GM12878 (cell line): ENCODE measurements at regions not wholly inside any gene's neighbourhood (a gene's known extent, or its start where the extent isn't known, plus 50 kb on each side); places are given as distances from the start of the nearest gene placed in this dataset.

Source experiments
- ATAC-seq: fragments of 200-7000 bp; cut with Tn5 transposase; 3 replicates; pipeline ENCODE4 v1.9.1; 2020; ENCODE audit warnings: mild to moderate bottlenecking, moderate library complexity
- BruUV-seq: library from RNA; stranded (reverse); fragments of 400-500 nt; replicated peaks from 2 replicates; lab custom pipeline; 2021; lab: Mats Ljungman, UMichigan
- CTCF ChIA-PET: fragments of 300-600 bp; sonication (Branson Sonifier 250); formaldehyde crosslinking; extraction: SDS; loops from one replicate; lab custom pipeline; 2021; ENCODE audit warnings: inconsistent platforms; lab: Yijun Ruan, JAX
- POLR2A ChIA-PET: fragments of 350-600 bp; formaldehyde crosslinking; extraction: SDS; loops from one replicate; lab custom pipeline; 2021; ENCODE audit warnings: inconsistent platforms; lab: Charles Lee
- RAD21 ChIA-PET: fragments of 300-600 bp; sonication (Branson Sonifier 250); formaldehyde crosslinking; loops from one replicate; lab custom pipeline; 2023; ENCODE audit warnings: antibody characterized with exemption; ENCODE audit not compliant: unreplicated experiment; lab: Charles Lee
- SMC1A ChIA-PET: fragments of 300-600 bp; sonication (Branson Sonifier 250); formaldehyde crosslinking; loops from one replicate; lab custom pipeline; 2023; ENCODE audit not compliant: unreplicated experiment, uncharacterized antibody; lab: Charles Lee
- DNase-seq: peaks from one replicate; pipeline ENCODE4 v3.0.0-alpha.2; 2011; ENCODE audit warnings: low read depth, low spot score
- FAIRE-seq: peaks from 3 replicates; lab custom pipeline; 2011; peaks lifted over from hg19 to GRCh38; lab: Jason Lieb, UNC
- H2AFZ ChIP-seq: 2 replicates; pipeline ENCODE4 v1.6.0; 2011; ENCODE audit warnings: low read depth, low read length, control low read depth; ENCODE audit not compliant: control insufficient read depth
- H3K27ac ChIP-seq: 2 replicates; pipeline ENCODE4 v1.5.1; 2011; ENCODE audit warnings: control low read depth; ENCODE audit not compliant: control insufficient read depth, insufficient read depth
- H3K27me3 ChIP-seq, 2 experiments: replicated peaks in 1 of 2; 2 replicates each; pipeline versions ENCODE4 v1.6.0 to v1.6.1; 2011; ENCODE audit warnings: low read length in 1 of 2; ENCODE audit not compliant: control insufficient read depth in 2 of 2, insufficient read depth in 2 of 2
- H3K36me3 ChIP-seq, 2 experiments: 2 replicates each; pipeline ENCODE4 v1.5.1; 2011; ENCODE audit warnings: low read length in 1 of 2; ENCODE audit not compliant: control insufficient read depth in 2 of 2, insufficient read depth in 2 of 2
- H3K4me1 ChIP-seq: 2 replicates; pipeline ENCODE4 v1.6.1; 2011; ENCODE audit warnings: mild to moderate bottlenecking, low read length, moderate library complexity, mixed read lengths; ENCODE audit not compliant: control insufficient read depth, insufficient read depth
- H3K4me2 ChIP-seq: 2 replicates; pipeline ENCODE4 v1.6.0; 2011; ENCODE audit warnings: control low read depth; ENCODE audit not compliant: control insufficient read depth, insufficient read depth
- H3K4me3 ChIP-seq: fragments of 200-600 bp; sonication (generic); 2 replicates; pipeline ENCODE4 v1.5.1; 2016
- H3K79me2 ChIP-seq: 2 replicates; pipeline ENCODE4 v1.6.0; 2011; ENCODE audit warnings: low read length; ENCODE audit not compliant: control insufficient read depth, insufficient read depth
- H3K9ac ChIP-seq: 2 replicates; pipeline ENCODE4 v1.8.0; 2011; ENCODE audit warnings: low read length, control low read depth, mixed read lengths; ENCODE audit not compliant: control insufficient read depth, insufficient read depth
- H3K9me3 ChIP-seq: replicated peaks from 3 replicates; pipeline ENCODE4 v1.5.1; 2011; ENCODE audit warnings: mild to moderate bottlenecking, low read length; ENCODE audit not compliant: control insufficient read depth, insufficient read depth
- H4K20me1 ChIP-seq: 2 replicates; pipeline ENCODE4 v1.6.0; 2011; ENCODE audit not compliant: control insufficient read depth, insufficient read depth
- CREB1 ChIP-seq: IDR thresholded peaks from 2 replicates; pipeline ENCODE4 v1.6.1; 2012; ENCODE audit warnings: low read depth, mild to moderate bottlenecking, inconsistent platforms
- EGR1 ChIP-seq, 2 experiments: IDR thresholded peaks; 1 replicate in 1 of 2; 2 replicates in 1 of 2; pipeline ENCODE4 v1.6.1; 2011 to 2012; ENCODE audit warnings: low read depth in 2 of 2, low read length in 2 of 2, borderline replicate concordance in 1 of 2, mild to moderate bottlenecking in 1 of 2, moderate library complexity in 1 of 2
- FOS ChIP-seq: IDR thresholded peaks from 3 replicates; pipeline ENCODE4 v1.6.1; 2011; ENCODE audit warnings: borderline replicate concordance; ENCODE audit not compliant: insufficient read length; ENCODE audit errors: extremely low read depth
- KLF5 ChIP-seq: fragments of 450-650 bp; IDR thresholded peaks from 2 replicates; pipeline ENCODE4 v1.6.1; 2014; ENCODE audit warnings: mild to moderate bottlenecking; ENCODE audit not compliant: partially characterized antibody
- MEF2B ChIP-seq: fragments of 450-650 bp; IDR thresholded peaks from 2 replicates; pipeline ENCODE4 v1.6.1; 2018; ENCODE audit warnings: mild to moderate bottlenecking, moderate library complexity; ENCODE audit not compliant: partially characterized antibody, poor library complexity, severe bottlenecking
- NBN ChIP-seq: fragments of 450-650 bp; IDR thresholded peaks from 2 replicates; pipeline ENCODE4 v1.6.1; 2016
- POLR2AphosphoS2 ChIP-seq: IDR thresholded peaks from 2 replicates; pipeline ENCODE4 v1.6.1; 2011; ENCODE audit warnings: low read depth, mild to moderate bottlenecking, low read length, improper control_type of control experiment, moderate library complexity
- POU2F2 ChIP-seq: IDR thresholded peaks from 3 replicates; pipeline ENCODE4 v1.6.1; 2011; ENCODE audit warnings: low read depth, mild to moderate bottlenecking, low read length, borderline replicate concordance
- SPI1 ChIP-seq: IDR thresholded peaks from 2 replicates; pipeline ENCODE4 v1.6.1; 2011; ENCODE audit warnings: low read depth, mild to moderate bottlenecking, low read length, moderate library complexity, borderline replicate concordance; ENCODE audit not compliant: insufficient read depth
- YY1 ChIP-seq: IDR thresholded peaks from 2 replicates; pipeline ENCODE4 v1.6.1; 2011; ENCODE audit warnings: low read depth, mild to moderate bottlenecking, low read length
- ZNF217 ChIP-seq: fragments of 450-650 bp; IDR thresholded peaks from 2 replicates; pipeline ENCODE4 v1.6.1; 2017; ENCODE audit warnings: antibody characterized with exemption, mild to moderate bottlenecking
- WGBS: methylation state at CpG from one replicate; pipeline ENCODE4 v1.1.6; 2016; ENCODE audit warnings: low lambda C conversion rate; ENCODE audit not compliant: insufficient replicate concordance, insufficient coverage; ENCODE audit errors: missing lambda C conversion rate; 5-methylcytosine and 5-hydroxymethylcytosine counted together
- in situ Hi-C: fragments of 300-500 bp; cut with MboI; formaldehyde crosslinking; loops from 9 replicates; pipeline ENCODE4 v1.14.3; 2018; ENCODE audit warnings: mixed read lengths
- intact Hi-C: fragments of 100-400 bp; cut with micrococcal nuclease; formaldehyde crosslinking; loops from one replicate; pipeline ENCODE4 v1.14.2; 2022; ENCODE audit not compliant: unreplicated experiment
- TF ChIP-seq, protein P1 (sequence below): fragments of 450-650 bp; formaldehyde crosslinking; IDR thresholded peaks from 2 replicates; pipeline ENCODE4 v1.4.0; 2022; ENCODE audit warnings: mild to moderate bottlenecking, moderate library complexity
- TF ChIP-seq, protein P2 (sequence below): IDR thresholded peaks from 2 replicates; pipeline ENCODE4 v1.6.1; 2011; ENCODE audit warnings: low read depth, mild to moderate bottlenecking, low read length, moderate library complexity, borderline replicate concordance; ENCODE audit errors: extremely low read depth

DNA sequence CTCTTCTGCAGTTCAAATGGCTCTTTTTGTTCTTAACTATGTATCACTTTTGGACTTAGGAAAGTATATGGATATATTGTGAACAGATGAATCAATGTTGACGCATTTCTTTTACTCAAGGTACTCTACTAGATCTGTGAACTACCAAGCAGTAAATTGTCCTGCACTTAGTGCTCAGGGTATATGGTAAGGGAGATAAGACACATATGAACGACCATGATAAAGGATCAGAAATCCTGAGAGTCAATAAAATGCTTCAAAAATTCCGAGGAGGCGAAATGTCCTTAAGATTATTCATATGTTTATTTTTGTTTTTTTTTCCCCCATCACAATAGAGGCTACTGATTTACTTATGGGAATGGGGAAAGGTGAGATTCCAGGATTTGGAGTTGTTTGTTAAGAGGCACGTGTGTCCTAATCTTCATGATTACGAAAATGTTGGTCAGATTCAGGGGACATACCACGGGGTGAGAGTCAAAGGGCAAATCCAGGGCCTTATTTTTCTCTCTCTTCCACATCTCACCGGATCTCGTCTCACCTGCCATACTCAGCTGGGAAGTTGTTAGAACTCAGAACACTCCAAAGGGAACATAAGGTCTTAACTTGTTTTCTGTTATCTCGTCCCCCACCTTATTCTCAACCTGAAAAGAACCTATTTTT, 475.1 kb upstream of the TBL1XR1 start:
- no TSS peak for BruUV-seq
- intact Hi-C loops (loop anchor here (10.0 kb wide), 1 partner anchor 618 kb away; no protein-coding TSS in a partner anchor), in situ Hi-C loops (no loop called here)
- Histone ChIP-seq H3K9ac (no peak overlapping the region), H3K9me3 (no peaks in the 10 kb centered on the region), H3K79me2 (no peaks in the 10 kb centered on the region), H3K27ac (no peak overlapping the region), H3K27me3 (no peaks in the 10 kb centered on the region), H3K4me1 (no peaks in the 10 kb centered on the region), H3K4me3 (no peak overlapping the region), H2AFZ (no peak overlapping the region), H3K4me2 (no peak overlapping the region), H4K20me1 (no peaks in the 10 kb centered on the region), H3K36me3 (no peaks in the 10 kb centered on the region)
- ChIA-PET CTCF (no interaction called here), POLR2A (no interaction called here), SMC1A (no interaction called here), RAD21 (no interaction called here)
- WGBS = 35% methylated on average over 10 of the region's 10 CpGs
- ATAC-seq (no peak), FAIRE-seq (no peak), DNase-seq (no peak)
- TF ChIP-seq MEF2B = no peak
- TF ChIP-seq NBN = no peak
- TF ChIP-seq, protein P1, sequence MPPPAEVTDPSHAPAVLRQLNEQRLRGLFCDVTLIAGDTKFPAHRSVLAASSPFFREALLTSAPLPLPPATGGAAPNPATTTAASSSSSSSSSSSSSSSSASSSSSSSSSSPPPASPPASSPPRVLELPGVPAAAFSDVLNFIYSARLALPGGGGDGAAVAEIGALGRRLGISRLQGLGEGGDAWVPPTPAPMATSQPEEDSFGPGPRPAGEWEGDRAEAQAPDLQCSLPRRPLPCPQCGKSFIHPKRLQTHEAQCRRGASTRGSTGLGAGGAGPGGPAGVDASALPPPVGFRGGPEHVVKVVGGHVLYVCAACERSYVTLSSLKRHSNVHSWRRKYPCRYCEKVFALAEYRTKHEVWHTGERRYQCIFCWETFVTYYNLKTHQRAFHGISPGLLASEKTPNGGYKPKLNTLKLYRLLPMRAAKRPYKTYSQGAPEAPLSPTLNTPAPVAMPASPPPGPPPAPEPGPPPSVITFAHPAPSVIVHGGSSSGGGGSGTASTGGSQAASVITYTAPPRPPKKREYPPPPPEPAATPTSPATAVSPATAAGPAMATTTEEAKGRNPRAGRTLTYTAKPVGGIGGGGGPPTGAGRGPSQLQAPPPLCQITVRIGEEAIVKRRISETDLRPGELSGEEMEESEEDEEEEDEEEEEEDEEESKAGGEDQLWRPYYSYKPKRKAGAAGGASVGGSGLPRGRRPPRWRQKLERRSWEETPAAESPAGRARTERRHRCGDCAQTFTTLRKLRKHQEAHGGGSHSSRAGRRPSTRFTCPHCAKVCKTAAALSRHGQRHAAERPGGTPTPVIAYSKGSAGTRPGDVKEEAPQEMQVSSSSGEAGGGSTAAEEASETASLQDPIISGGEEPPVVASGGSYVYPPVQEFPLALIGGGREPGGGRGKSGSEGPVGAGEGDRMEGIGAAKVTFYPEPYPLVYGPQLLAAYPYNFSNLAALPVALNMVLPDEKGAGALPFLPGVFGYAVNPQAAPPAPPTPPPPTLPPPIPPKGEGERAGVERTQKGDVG (CRISPR knock-in tag) = no peak
- no peak for TF ChIP-seq YY1
- TF ChIP-seq CREB1 = no peak
- TF ChIP-seq POLR2AphosphoS2 = no peak
- no peak for TF ChIP-seq SPI1
- no peak for TF ChIP-seq POU2F2
- TF ChIP-seq ZNF217 = no peak
- TF ChIP-seq KLF5 = no peak
- no peak for TF ChIP-seq EGR1 (IDR thresholded peaks at IDR 0.05; ENCODE audit: borderline replicate concordance in 1 of 2, low read depth in 2 of 2, low read length in 2 of 2)
- TF ChIP-seq FOS = no peak
- TF ChIP-seq, protein P2, sequence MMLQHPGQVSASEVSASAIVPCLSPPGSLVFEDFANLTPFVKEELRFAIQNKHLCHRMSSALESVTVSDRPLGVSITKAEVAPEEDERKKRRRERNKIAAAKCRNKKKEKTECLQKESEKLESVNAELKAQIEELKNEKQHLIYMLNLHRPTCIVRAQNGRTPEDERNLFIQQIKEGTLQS = no peak
